Karpas-422 (cell line): ENCODE measurements at regions not wholly inside any gene's neighbourhood (a gene's known extent, or its start where the extent isn't known, plus 50 kb on each side); places are given as distances from the start of the nearest gene placed in this dataset.

Source experiments
- DNase-seq: peaks from one replicate; pipeline ENCODE4 v3.0.0-alpha.2; 2015
- H2AFZ ChIP-seq: fragments of 200-600 bp; sonication (generic); 2 replicates; pipeline ENCODE4 v1.6.1; 2014; ENCODE audit warnings: antibody characterized with exemption, low read length, mixed read lengths
- H3K27ac ChIP-seq: fragments of 200-600 bp; sonication (generic); 2 replicates; pipeline ENCODE4 v1.5.1; 2014; ENCODE audit warnings: mild to moderate bottlenecking, low read length, moderate library complexity
- H3K27me3 ChIP-seq: fragments of 200-600 bp; sonication (generic); 2 replicates; pipeline ENCODE4 v1.6.1; 2014; ENCODE audit warnings: low read length, mixed read lengths
- H3K36me3 ChIP-seq: fragments of 200-600 bp; sonication (generic); 2 replicates; pipeline ENCODE4 v1.6.1; 2014; ENCODE audit warnings: low read length, mixed read lengths; ENCODE audit not compliant: insufficient read depth
- H3K4me1 ChIP-seq: fragments of 200-600 bp; sonication (generic); 2 replicates; pipeline ENCODE4 v1.6.1; 2014; ENCODE audit warnings: mild to moderate bottlenecking, low read length, mixed read lengths
- H3K4me2 ChIP-seq: fragments of 200-600 bp; sonication (generic); 2 replicates; pipeline ENCODE4 v1.6.1; 2014; ENCODE audit warnings: low read length, low read depth, mild to moderate bottlenecking; ENCODE audit not compliant: poor library complexity, severe bottlenecking
- H3K4me3 ChIP-seq: fragments of 200-600 bp; sonication (generic); 2 replicates; pipeline ENCODE4 v1.5.1; 2014; ENCODE audit warnings: mild to moderate bottlenecking, antibody characterized with exemption, low read length, mixed read lengths
- H3K79me2 ChIP-seq: fragments of 200-600 bp; sonication (generic); 2 replicates; pipeline ENCODE4 v1.6.1; 2014; ENCODE audit warnings: mild to moderate bottlenecking, low read length, mixed read lengths
- H3K9ac ChIP-seq: fragments of 200-600 bp; sonication (generic); 2 replicates; pipeline ENCODE4 v1.6.0; 2014; ENCODE audit warnings: low read length
- H3K9me2 ChIP-seq: fragments of 200-600 bp; sonication (generic), shearing (Covaris generic); replicated peaks from 2 replicates; pipeline ENCODE4 v1.6.0; 2014; ENCODE audit warnings: mild to moderate bottlenecking, low read length, moderate library complexity; ENCODE audit not compliant: insufficient read depth
- H3K9me3 ChIP-seq: fragments of 300-700, 200-600 bp; sonication (generic); 2 replicates; pipeline ENCODE4 v1.6.1; 2014; ENCODE audit warnings: low read length, mixed read lengths
- H4K20me1 ChIP-seq: fragments of 200-600 bp; sonication (generic); 2 replicates; pipeline ENCODE4 v1.6.1; 2014; ENCODE audit warnings: mild to moderate bottlenecking, antibody characterized with exemption, low read length, low read depth; ENCODE audit not compliant: insufficient read depth

DNA sequence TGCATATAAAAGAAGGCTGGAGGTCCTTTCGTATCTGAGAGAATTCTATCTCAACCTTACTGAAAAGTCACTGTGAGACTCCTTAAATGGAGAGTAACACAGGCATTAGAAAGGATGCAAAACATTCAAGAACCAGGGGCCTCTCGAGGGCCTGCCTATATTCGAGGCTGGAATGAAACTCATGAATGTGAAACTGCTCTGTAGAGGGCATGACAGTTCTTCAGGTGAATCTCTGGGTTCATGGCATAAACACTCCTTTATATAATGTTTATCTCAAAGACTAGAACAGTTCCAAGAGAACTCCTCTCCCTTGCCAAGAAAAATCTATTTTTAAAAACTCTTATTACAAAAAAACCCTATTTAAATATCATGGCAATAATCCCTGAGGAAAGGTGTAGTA is 113.9 kb downstream of the SEC61B start:
- H3K9me3 ChIP-seq: no peaks in the 10 kb centered on the region
- no peak overlapping the region for H3K4me2 ChIP-seq
- H3K27me3 ChIP-seq: no peaks in the 10 kb centered on the region
- H3K9ac ChIP-seq: no peak overlapping the region
- H2AFZ ChIP-seq: no peak overlapping the region
- DNase-seq: no peak
- no peaks in the 10 kb centered on the region for H3K4me1 ChIP-seq
- H3K9me2 ChIP-seq: no peaks in the 10 kb centered on the region
- no peaks in the 10 kb centered on the region for H3K79me2 ChIP-seq
- H4K20me1 ChIP-seq: no peaks in the 10 kb centered on the region
- no peak overlapping the region for H3K27ac ChIP-seq
- no peak overlapping the region for H3K4me3 ChIP-seq
- no peaks in the 10 kb centered on the region for H3K36me3 ChIP-seq

DNA sequence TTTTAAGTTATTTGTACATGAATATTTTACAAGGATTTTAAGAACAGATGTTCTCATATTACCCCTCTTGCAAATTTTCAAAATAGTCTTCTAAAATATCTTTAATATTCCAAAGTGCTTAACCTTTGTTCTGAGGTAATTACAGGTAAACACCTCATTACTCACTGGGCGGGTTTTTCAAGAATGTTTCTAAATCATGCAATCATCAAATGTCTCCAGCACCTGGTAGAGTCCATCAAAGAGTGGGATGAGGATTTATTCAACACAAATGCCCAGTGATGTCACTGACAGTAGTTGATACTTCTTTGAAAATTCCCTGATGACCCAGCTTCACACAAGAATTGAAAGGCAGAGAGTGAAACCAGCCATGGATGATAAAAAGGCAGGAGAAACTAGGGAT is 114.4 kb downstream of the SEC61B start:
- H3K4me2 ChIP-seq: no peak overlapping the region
- no peaks in the 10 kb centered on the region for H3K9me3 ChIP-seq
- no peaks in the 10 kb centered on the region for H3K27me3 ChIP-seq

GRCh38 chr9:99340281-99340680 is 118.2 kb downstream of the SEC61B start:
- Histone ChIP-seq H3K27me3 (no peaks in the 10 kb centered on the region), H3K27ac (no peak overlapping the region), H4K20me1 (no peaks in the 10 kb centered on the region), H2AFZ (no peak overlapping the region), H3K4me2 (no peak overlapping the region), H3K9ac (no peak overlapping the region), H3K79me2 (no peaks in the 10 kb centered on the region), H3K4me1 (no peaks in the 10 kb centered on the region), H3K36me3 (no peaks in the 10 kb centered on the region), H3K4me3 (no peak overlapping the region), H3K9me2 (no peaks in the 10 kb centered on the region), H3K9me3 (no peaks in the 10 kb centered on the region)
- DNase-seq: no peak

More for the DNA sequence above, 114.4 kb downstream of the SEC61B start:
- Histone ChIP-seq H3K9ac (no peak overlapping the region), H4K20me1 (no peaks in the 10 kb centered on the region), H3K4me1 (no peaks in the 10 kb centered on the region), H3K9me2 (no peaks in the 10 kb centered on the region), H2AFZ (no peak overlapping the region), H3K36me3 (no peaks in the 10 kb centered on the region), H3K27ac (no peak overlapping the region), H3K4me3 (no peak overlapping the region), H3K79me2 (no peaks in the 10 kb centered on the region)
- DNase-seq: no peak

DNA sequence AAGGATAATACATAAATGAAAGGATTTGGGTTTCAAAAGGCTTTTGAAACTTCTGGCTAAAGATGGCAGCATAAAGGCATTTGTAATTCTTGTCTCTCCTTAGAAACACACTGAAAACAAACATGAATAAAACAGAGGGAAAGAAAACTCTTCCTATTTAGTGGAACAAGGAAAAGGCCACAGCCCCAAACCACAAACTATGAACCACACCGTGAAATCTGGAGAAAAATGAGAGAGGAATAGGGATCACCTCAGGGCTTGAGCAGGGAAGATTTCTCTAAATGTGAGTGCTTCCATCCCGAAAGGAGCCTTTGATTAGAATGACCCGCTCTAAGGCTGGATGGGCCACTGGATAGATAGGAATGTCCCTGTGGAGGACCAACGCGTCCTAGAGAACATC is 119.6 kb downstream of the SEC61B start:
- Histone ChIP-seq H3K4me3 (no peak overlapping the region), H3K27ac (no peak overlapping the region), H4K20me1 (no peaks in the 10 kb centered on the region), H3K4me2 (no peak overlapping the region), H3K27me3 (no peaks in the 10 kb centered on the region), H3K36me3 (no peaks in the 10 kb centered on the region), H3K9me2 (no peaks in the 10 kb centered on the region), H3K9me3 (no peaks in the 10 kb centered on the region), H3K4me1 (no peaks in the 10 kb centered on the region), H2AFZ (no peak overlapping the region), H3K79me2 (no peaks in the 10 kb centered on the region), H3K9ac (no peak overlapping the region)
- DNase-seq: no peak

- no peaks in the 10 kb centered on the region for H3K27me3 ChIP-seq
- no peak overlapping the region for H2AFZ ChIP-seq
- H3K27ac ChIP-seq: no peak overlapping the region
- no peaks in the 10 kb centered on the region for H3K79me2 ChIP-seq
- H4K20me1 ChIP-seq: no peaks in the 10 kb centered on the region
- DNase-seq: no peak
- H3K9ac ChIP-seq: no peak overlapping the region
- H3K4me1 ChIP-seq: no peaks in the 10 kb centered on the region
- no peaks in the 10 kb centered on the region for H3K9me2 ChIP-seq
- H3K9me3 ChIP-seq: no peaks in the 10 kb centered on the region
- no peaks in the 10 kb centered on the region for H3K36me3 ChIP-seq
- no peak overlapping the region for H3K4me2 ChIP-seq
- H3K4me3 ChIP-seq: no peak overlapping the region
Observed at GRCh38 chr9:99345451-99345850, 123.4 kb downstream of the SEC61B start.

DNA sequence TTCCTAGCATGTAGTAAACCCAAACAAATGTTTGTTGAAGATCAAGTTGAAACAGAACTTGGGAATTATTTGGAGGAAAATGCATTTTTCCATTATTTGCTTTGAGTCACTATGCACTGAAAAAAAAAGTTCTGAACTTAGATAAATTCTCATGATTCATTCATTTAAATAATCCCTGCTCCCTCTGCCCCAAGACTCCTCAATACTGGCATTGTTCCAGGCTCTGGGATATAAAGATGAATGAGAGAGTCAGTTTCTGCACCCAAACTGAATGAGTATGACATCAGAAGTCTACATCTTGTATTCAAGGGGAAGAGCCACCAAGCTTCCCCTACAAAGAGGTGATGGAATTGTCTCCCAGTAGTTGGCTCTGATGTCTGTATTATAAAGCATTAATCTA is 123.9 kb downstream of the SEC61B start:
- no peaks in the 10 kb centered on the region for H3K9me2 ChIP-seq
- H3K79me2 ChIP-seq: no peaks in the 10 kb centered on the region
- no peaks in the 10 kb centered on the region for H3K36me3 ChIP-seq
- no peaks in the 10 kb centered on the region for H3K9me3 ChIP-seq
- no peak for DNase-seq
- H4K20me1 ChIP-seq: no peaks in the 10 kb centered on the region
- no peak overlapping the region for H3K9ac ChIP-seq
- H2AFZ ChIP-seq: no peak overlapping the region
- no peaks in the 10 kb centered on the region for H3K4me1 ChIP-seq
- H3K27me3 ChIP-seq: no peaks in the 10 kb centered on the region
- no peak overlapping the region for H3K4me3 ChIP-seq
- H3K4me2 ChIP-seq: no peak overlapping the region
- H3K27ac ChIP-seq: no peak overlapping the region

DNA sequence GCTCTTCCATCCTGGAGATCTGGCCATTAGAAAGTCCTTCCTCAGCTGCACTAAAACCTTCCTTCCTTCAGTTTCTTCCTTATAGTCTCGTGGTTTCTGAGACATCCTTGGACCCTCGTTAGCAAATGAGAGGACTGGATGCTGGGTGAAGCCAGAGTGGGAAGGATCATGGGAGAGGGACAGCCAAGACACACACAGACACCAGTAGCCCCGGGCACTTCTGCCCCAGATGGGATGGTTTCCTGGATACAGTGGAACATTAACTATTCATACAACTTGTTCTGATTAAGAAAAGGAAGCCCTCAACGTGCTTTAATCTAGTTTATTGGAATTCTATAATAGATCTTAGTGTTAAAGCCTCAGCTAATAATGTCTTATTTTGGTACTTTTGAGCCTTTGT is 125.5 kb downstream of the SEC61B start:
- Histone ChIP-seq H4K20me1 (no peaks in the 10 kb centered on the region), H3K9me2 (no peaks in the 10 kb centered on the region), H3K4me1 (no peaks in the 10 kb centered on the region), H3K9me3 (no peaks in the 10 kb centered on the region), H3K4me3 (no peak overlapping the region), H3K27me3 (no peaks in the 10 kb centered on the region), H3K79me2 (no peaks in the 10 kb centered on the region), H2AFZ (no peak overlapping the region), H3K27ac (no peak overlapping the region), H3K4me2 (no peak overlapping the region), H3K9ac (no peak overlapping the region), H3K36me3 (no peaks in the 10 kb centered on the region)
- DNase-seq: no peak

- no peaks in the 10 kb centered on the region for H3K4me1 ChIP-seq
- no peak overlapping the region for H3K9ac ChIP-seq
- no peaks in the 10 kb centered on the region for H3K9me2 ChIP-seq
- no peak overlapping the region for H3K4me2 ChIP-seq
- H2AFZ ChIP-seq: no peak overlapping the region
- H3K4me3 ChIP-seq: no peak overlapping the region
- no peaks in the 10 kb centered on the region for H3K9me3 ChIP-seq
- no peaks in the 10 kb centered on the region for H3K79me2 ChIP-seq
- no peak overlapping the region for H3K27ac ChIP-seq
- no peaks in the 10 kb centered on the region for H3K36me3 ChIP-seq
- H4K20me1 ChIP-seq: no peaks in the 10 kb centered on the region
- DNase-seq: no peak
- H3K27me3 ChIP-seq: no peaks in the 10 kb centered on the region
Observed at GRCh38 chr9:99348289-99348688, 126.2 kb downstream of the SEC61B start.

GRCh38 chr9:99349870-99350269 is 127.8 kb downstream of the SEC61B start:
- no peak overlapping the region for H3K4me3 ChIP-seq
- no peak overlapping the region for H3K27ac ChIP-seq
- no peak overlapping the region for H3K9ac ChIP-seq
- no peak overlapping the region for H2AFZ ChIP-seq
- no peak for DNase-seq
- no peaks in the 10 kb centered on the region for H4K20me1 ChIP-seq
- H3K4me1 ChIP-seq: no peaks in the 10 kb centered on the region
- no peaks in the 10 kb centered on the region for H3K27me3 ChIP-seq
- no peaks in the 10 kb centered on the region for H3K36me3 ChIP-seq
- H3K9me3 ChIP-seq: no peaks in the 10 kb centered on the region
- no peaks in the 10 kb centered on the region for H3K9me2 ChIP-seq
- no peaks in the 10 kb centered on the region for H3K79me2 ChIP-seq
- H3K4me2 ChIP-seq: no peak overlapping the region
